ENCODE measurements at regions not wholly inside any gene's neighbourhood (a gene's known extent, or its start where the extent isn't known, plus 50 kb on each side); places are given as distances from the start of the nearest gene placed in this dataset.

- no peak for TF ChIP-seq CTCF (IDR thresholded peaks at IDR 0.05; ENCODE audit: borderline replicate concordance, extremely low read depth, low read length, poor library complexity, severe bottlenecking)
- no peak for TF ChIP-seq EZH2 (IDR thresholded peaks at IDR 0.05; ENCODE audit: borderline replicate concordance, low read depth, low read length, severe bottlenecking)
Observed at GRCh38 chr7:15757041-15758000, 70.8 kb upstream of the MEOX2 start.
